GM21526 (cell line): ENCODE measurements at regions not wholly inside any gene's neighbourhood (a gene's known extent, or its start where the extent isn't known, plus 50 kb on each side); places are given as distances from the start of the nearest gene placed in this dataset.

Experiments
- ATAC-seq: cut with Tn5 transposase; IDR thresholded peaks from one replicate; pipeline ENCODE4 v1.9.1; 2021; ENCODE audit warnings: moderate library complexity; ENCODE audit not compliant: unreplicated experiment, low FRiP score

- no peak for ATAC-seq
These were observed 290.8 kb upstream of the CXCR4 start for GRCh38 chr2:136408795-136409194.

- no peak for ATAC-seq
These were observed 290.0 kb upstream of the CXCR4 start for GRCh38 chr2:136407952-136408318.

GRCh38 chr2:136407117-136407951 lies 289.4 kb upstream of the CXCR4 start:
- no peak for ATAC-seq

GRCh38 chr2:136404925-136405324 lies 287.0 kb upstream of the CXCR4 start:
- ATAC-seq, result no peak

GRCh38 chr2:136404176-136404575 lies 286.2 kb upstream of the CXCR4 start:
- no peak for ATAC-seq

- no peak for ATAC-seq
These were observed 284.3 kb upstream of the CXCR4 start for GRCh38 chr2:136402281-136402680.

GRCh38 chr2:136399667-136400289 lies 281.8 kb upstream of the CXCR4 start:
- ATAC-seq, result no peak

GRCh38 chr2:136395582-136395981 lies 277.6 kb upstream of the CXCR4 start:
- no peak for ATAC-seq

GRCh38 chr2:136394136-136395060 lies 276.4 kb upstream of the CXCR4 start:
- ATAC-seq, result peak; percentile 73

GRCh38 chr2:136393514-136393913 lies 275.6 kb upstream of the CXCR4 start:
- ATAC-seq, result no peak

- ATAC-seq, result no peak
These were observed 275.1 kb upstream of the CXCR4 start for GRCh38 chr2:136392897-136393505.

GRCh38 chr2:136389809-136390208 lies 271.9 kb upstream of the CXCR4 start:
- peak; percentile 70 for ATAC-seq

GRCh38 chr2:136386046-136386445 lies 268.1 kb upstream of the CXCR4 start:
- no peak for ATAC-seq

GRCh38 chr2:136384531-136385303 lies 266.8 kb upstream of the CXCR4 start:
- peak; percentile 54 for ATAC-seq

- ATAC-seq, result no peak
These were observed 265.2 kb upstream of the CXCR4 start for GRCh38 chr2:136383167-136383566.

- peak; percentile 78 for ATAC-seq
These were observed 264.0 kb upstream of the CXCR4 start for GRCh38 chr2:136381722-136382633.

- no peak for ATAC-seq
These were observed 263.3 kb upstream of the CXCR4 start for GRCh38 chr2:136381245-136381644.

- no peak for ATAC-seq
These were observed 261.0 kb upstream of the CXCR4 start for GRCh38 chr2:136378712-136379595.
